ENCODE measurements at regions not wholly inside any gene's neighbourhood (a gene's known extent, or its start where the extent isn't known, plus 50 kb on each side); places are given as distances from the start of the nearest gene placed in this dataset.

DNA sequence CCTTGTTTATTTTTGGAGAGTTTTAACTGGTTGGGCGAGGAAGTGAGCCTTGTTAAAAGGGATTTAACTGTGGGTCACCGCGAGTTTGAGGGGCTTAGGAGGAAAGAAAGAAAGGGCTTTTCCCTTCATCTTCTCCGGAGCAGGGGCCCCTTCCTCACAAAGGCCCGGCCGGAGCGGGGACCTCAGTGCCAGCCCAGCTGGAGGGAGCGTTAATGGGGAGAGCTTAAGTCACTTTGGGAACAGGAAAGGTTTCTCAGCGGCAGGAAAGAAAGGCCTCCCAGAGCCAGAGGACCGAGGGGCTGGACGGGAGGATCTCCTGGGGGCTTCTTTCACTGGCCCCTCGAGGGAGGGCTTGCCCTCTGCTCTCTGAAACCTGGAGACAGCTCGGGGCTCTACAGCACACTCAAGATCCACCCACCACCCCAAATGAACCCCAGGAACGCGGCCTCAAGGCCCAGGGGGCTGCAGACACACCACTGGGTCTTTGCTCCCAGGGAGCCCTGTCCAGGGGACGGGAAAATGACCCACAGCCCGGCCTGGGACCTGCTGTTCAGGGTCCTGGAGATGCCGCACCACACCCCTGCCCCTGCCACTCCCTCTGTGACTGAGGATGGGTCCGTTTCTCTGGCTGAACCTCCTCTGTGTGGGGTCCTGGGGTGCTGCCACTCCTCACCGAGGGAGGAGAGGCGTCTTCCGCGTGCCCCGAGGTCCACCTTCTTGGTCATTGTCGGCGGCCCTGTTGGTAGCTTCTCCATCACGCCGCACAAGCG, 128.3 kb downstream of the URI1 start:
- DNase-seq, result no peak
- Histone ChIP-seq H3K4me1 (peaks cover 0 to 7% of the 10 kb centered on the region in 2 donors), H3K9me3 (no peaks in the 10 kb centered on the region), H3K36me3 (no peaks in the 10 kb centered on the region), H3K4me3 (replicated peaks in 1 of 3) (no peak overlapping the region), H3K27me3 (no peaks in the 10 kb centered on the region), H3K27ac (no peak overlapping the region)
- TF ChIP-seq CTCF (IDR thresholded peaks at IDR 0.05) (no peak), POLR2A (IDR thresholded peaks at IDR 0.05) (no peak)
- intact Hi-C loops (cut with DNase I), result no loop called here
- 50 to 59% methylated on average over 19 to 27 of the region's 29 CpGs for whole genome bisulfite sequencing, 2 donors

DNA sequence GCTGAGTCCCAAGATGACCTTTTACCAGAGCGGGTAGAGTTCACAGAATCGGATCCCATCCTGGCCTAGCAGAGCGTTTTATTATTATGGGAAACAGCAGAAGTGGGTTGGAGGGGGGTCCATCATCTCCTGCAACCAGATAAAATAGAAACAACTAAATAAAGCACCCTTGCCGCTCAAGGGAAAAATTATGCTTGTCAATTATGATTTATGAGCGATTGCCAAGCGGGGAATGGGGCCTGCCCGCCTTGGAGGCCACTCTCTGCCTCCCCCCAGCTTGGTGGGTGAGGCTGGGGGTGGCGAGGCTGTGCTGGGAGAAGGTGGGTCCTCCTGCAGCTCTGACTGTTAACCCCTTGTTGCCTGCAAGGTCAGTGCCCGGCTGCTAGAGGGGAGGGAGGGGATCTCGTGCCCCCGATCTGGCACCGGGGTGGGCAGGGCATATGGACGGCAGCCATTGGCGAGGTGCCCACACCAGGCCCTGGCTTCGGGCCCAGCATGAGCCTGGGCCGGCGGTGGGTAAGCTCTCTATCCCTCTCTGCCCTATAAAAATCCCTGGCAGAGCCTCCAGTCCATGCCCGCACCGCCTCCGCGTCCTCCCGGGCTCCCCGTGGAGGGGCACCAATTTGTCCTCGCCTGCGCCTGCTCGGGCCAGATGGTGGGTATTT, 129.1 kb downstream of the URI1 start:
- H3K27ac ChIP-seq, result no peak overlapping the region
- TF ChIP-seq CTCF (IDR thresholded peaks at IDR 0.05), result no peak
- no peak for TF ChIP-seq POLR2A (IDR thresholded peaks at IDR 0.05)
- WGBS, 2 donors, result 48 to 60% methylated on average over 20 to 22 of the region's 26 CpGs

DNA sequence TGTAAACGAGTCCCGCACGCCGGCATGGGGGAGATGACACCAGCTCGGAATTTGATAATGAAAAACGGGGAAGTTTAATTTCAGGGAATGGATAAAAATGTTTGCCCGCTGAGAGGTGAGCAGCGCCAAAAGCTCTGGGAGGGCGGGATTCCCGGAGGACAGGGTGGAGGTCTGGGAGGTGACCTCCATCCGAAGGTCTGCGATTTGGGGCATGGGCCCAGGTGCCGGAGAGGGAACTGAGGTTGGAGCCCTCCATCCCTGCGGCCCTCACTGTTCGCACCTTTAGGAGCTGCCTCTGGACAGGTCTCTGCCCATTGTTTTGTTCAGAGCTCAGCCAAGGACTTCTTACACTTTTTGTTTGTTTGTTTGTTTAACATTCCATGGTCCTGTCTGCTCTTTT, 129.8 kb downstream of the URI1 start:
- 93 to 95% methylated on average over 15 of the region's 15 CpGs for WGBS, 2 donors
- no peaks in the 10 kb centered on the region for H3K36me3 ChIP-seq
- H3K27me3 ChIP-seq, result no peaks in the 10 kb centered on the region
- DNase-seq, result no peak
- H3K4me3 ChIP-seq (replicated peaks in 1 of 3), result no peak overlapping the region
- H3K4me1 ChIP-seq, result peaks cover 0 to 7% of the 10 kb centered on the region in 2 donors
- TF ChIP-seq POLR2A (IDR thresholded peaks at IDR 0.05), result no peak
- TF ChIP-seq CTCF (IDR thresholded peaks at IDR 0.05), result no peak
- H3K27ac ChIP-seq, result no peak overlapping the region
- no peaks in the 10 kb centered on the region for H3K9me3 ChIP-seq
- intact Hi-C loops (cut with DNase I), result no loop called here

More for the DNA sequence above, 129.1 kb downstream of the URI1 start:
- intact Hi-C loops (cut with DNase I), result no loop called here
- H3K9me3 ChIP-seq, result no peaks in the 10 kb centered on the region
- no peaks in the 10 kb centered on the region for H3K27me3 ChIP-seq
- H3K4me3 ChIP-seq (replicated peaks in 1 of 3), result no peak overlapping the region
- no peaks in the 10 kb centered on the region for H3K36me3 ChIP-seq
- H3K4me1 ChIP-seq, result peaks cover 0 to 7% of the 10 kb centered on the region in 2 donors
- DNase-seq, result no peak

GRCh38 chr19:30073152-30074000, 131.3 kb downstream of the URI1 start:
- DNase-seq, result no peak
- intact Hi-C loops (cut with DNase I), result no loop called here
- no peaks in the 10 kb centered on the region for H3K36me3 ChIP-seq
- no peak overlapping the region for H3K27ac ChIP-seq
- H3K4me3 ChIP-seq (replicated peaks in 1 of 3), result no peak overlapping the region
- no peaks in the 10 kb centered on the region for H3K9me3 ChIP-seq
- no peaks in the 10 kb centered on the region for H3K27me3 ChIP-seq
- WGBS, 2 donors, result 86 to 87% methylated on average over 10 to 13 of the region's 16 CpGs
- H3K4me1 ChIP-seq, result peaks cover 0 to 7% of the 10 kb centered on the region in 2 donors
- TF ChIP-seq CTCF (IDR thresholded peaks at IDR 0.05) (no peak), POLR2A (IDR thresholded peaks at IDR 0.05) (no peak)

Measured in thyroid gland (tissue), 4 donors.